Fibroblast of skin of left quadriceps (primary cell): ENCODE measurements at regions not wholly inside any gene's neighbourhood (a gene's known extent, or its start where the extent isn't known, plus 50 kb on each side); places are given as distances from the start of the nearest gene placed in this dataset.
"Not testable (repeated sequence)": the region's sequence is repeated elsewhere in the genome, so short reads cannot be mapped to it uniquely, and the experiment has no call there.

Experiments used
- DNase-seq, 2 experiments: peaks; one replicate each; pipeline ENCODE4 v3.0.0-alpha.2; 2013; ENCODE audit warnings: low read depth in 2 of 2

DNA sequence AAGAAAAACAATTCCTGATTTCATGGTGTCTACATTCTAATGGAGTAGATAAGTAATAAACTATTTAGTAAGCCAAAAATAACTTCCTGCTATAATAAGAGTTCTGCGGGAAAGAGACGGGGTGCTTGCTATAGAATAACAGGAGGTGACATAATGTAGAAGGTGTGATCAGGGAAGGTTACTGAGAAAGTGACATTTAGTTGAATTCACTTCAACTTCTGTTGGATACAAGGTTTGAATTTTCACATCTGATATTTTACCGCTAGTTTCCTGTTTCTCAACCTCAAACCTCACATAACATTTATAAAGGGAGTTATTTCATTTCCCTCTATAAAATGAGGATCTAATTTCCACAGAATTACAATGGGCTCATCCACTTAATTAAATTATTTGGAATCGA lies 102.3 kb upstream of the GBE1 start:
- DNase-seq = no peak

GRCh38 chr3:81861593-81861992 lies 100.1 kb upstream of the GBE1 start:
- DNase-seq = no peak

DNA sequence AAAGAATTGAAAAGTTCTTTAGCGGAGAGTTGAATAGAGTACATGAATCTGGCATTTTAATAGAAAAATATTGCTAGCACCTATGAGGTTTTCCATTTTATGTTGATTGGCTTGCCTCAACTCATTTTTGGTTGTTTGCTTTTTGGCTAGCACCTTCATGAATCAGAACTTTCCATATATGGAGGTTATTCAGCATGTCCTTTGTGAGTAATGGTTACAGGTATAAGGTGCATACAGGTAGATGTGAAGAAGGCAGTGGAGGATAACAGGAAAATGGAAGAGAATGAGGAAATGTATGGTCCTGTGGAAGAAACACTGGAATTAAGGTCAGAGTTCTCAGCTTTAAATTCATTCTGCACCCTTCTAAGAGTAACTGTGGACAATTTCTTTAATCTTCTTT lies 98.1 kb upstream of the GBE1 start:
- DNase-seq = no peak

DNA sequence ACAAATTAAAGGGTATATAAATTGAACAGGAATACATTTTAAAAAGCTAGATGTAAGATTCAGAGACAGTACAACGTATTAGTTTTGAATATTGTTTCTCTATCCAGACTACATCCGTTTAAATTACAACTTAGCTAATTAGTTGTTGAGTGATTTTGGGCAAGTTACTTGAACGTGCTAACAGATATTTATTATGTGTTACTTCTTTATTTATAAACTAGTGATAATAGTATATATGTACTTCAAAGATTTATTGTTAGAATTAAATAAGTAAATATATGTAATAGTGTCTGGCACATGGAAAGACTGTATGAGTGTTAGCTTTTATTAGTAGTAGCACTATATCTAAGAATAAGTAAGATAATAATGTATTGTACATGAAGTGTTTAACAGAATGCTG lies 92.0 kb upstream of the GBE1 start:
- DNase-seq = no peak

DNA sequence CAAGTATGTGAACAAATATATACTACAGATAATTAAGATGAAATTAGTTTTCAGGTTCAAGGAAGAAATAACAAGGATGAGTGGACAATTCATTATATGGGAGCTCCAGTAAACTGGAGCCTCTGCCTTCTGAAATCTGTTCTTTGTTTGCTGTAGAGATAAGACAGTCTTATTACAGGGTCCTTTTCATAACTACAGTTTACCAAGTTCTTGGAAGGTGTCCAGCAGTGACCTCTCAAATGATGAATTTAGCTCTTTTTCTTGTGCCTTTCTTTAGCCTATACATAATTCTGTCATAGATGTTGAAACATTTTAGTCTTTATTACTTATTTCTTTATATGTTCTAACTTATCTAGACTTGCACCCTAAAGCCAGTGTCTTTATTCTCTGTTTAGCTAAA lies 89.7 kb upstream of the GBE1 start:
- DNase-seq = no peak

GRCh38 chr3:81846988-81847387 lies 85.5 kb upstream of the GBE1 start:
- no peak for DNase-seq

DNA sequence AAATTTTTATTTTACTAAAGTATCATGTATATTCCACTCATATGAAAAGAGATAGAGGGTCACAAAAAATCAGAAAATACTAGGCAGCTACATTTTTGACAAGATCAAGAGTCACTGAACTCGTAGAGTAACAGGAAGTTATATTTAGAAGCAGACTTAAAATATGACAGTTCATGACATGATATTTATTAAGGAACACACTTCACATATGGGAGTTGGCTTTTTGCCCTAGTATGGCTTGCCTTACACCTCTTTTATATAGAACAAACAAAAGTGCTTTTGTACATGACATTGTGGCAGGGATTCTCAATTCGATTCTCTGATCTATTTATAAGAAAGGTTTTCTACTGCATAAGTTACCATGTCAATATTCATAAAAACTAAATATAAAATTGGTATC lies 80.1 kb upstream of the GBE1 start:
- no peak for DNase-seq

DNA sequence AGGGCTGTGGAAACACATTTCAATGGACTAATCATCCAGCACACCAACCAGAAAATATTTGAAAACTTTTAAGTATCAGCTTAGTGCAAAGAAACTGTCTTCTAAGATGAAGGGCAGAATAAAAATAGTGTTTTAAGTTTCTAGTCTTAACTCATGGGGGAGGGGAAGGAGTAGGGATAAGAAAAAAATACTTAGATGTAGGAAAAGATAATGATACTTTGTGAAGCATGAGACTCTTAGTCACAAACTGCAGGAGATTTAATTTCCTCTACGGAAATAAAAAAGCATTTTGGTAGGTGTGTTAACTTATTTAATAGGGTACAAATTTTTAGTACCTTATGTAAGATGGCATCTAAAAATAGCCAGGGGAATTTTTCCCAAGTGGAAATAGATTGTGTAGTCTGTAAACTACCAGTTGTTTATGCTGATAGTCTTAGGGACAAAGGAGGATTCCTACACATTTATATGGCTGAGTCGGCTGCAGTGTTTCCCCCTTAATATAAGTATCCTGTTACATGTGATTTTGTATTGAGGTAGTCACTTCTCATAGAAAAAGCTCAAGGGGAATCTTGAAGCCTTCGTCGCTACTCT lies 78.2 kb upstream of the GBE1 start:
- no peak for DNase-seq

DNA sequence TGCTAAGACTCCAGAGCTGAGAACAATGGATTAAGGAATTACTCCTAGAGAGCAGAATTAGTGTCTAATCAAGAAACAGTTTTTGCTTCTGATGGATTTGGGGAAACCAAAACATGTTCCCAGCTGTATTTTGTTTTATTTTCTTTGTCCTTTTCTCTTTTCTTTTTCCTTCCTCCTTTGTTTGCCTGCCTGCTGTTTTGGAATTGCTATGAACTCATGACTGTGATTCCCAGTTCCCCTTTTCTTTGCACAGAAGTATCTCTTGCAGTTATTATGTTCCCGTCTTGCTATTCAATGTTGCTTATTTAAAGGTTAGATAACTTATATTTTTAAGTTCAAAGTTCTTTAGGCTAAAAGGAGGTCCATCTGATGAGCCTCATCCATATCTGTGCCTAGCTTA lies 77.0 kb upstream of the GBE1 start:
- no peak for DNase-seq

DNA sequence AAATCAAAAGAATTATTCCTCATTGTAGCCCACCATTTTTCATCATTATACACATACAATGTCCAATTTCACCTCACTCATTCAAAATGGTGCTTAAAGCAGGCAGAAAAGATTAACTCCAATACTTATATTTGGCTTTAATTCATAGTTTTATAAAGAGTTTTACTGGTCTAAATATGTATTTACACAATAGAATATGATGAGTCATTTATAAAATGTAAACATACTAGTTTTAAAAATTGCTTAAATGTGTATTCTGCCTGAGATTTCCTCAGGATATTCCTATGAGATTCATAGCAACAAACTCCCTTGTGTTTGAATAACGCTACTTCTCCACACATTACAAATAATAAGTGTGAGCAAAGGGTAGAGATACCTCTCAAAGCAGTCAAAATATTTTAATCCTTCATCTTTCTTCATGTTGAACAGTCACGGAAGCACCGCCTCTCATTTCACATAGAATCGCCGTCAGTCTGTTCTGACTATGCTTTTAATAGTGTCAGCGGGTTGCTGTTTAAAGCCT lies 75.7 kb upstream of the GBE1 start:
- DNase-seq = no peak

DNA sequence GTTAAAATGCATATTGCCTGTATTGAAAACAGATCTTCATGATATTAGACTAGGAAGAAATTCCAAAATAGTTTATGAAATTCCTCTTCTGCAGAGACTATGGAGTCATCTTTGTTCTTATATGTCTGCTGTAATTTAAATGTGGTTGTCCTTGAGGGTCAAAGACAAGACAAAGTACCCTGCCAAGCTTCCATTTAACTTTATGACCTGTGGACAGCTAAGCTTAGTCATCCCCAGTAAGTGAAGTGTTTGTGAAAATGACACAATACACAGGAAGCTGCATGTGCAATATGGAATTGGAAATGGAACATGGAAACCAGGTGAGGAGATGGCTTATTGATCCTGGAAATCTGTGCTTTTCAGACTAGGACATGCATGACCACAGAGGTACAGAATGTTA lies 68.5 kb upstream of the GBE1 start:
- DNase-seq = peak; percentile 27 to 35

- not testable (repeated sequence) for DNase-seq
Observed at GRCh38 chr3:81829272-81829671, 67.8 kb upstream of the GBE1 start.

DNA sequence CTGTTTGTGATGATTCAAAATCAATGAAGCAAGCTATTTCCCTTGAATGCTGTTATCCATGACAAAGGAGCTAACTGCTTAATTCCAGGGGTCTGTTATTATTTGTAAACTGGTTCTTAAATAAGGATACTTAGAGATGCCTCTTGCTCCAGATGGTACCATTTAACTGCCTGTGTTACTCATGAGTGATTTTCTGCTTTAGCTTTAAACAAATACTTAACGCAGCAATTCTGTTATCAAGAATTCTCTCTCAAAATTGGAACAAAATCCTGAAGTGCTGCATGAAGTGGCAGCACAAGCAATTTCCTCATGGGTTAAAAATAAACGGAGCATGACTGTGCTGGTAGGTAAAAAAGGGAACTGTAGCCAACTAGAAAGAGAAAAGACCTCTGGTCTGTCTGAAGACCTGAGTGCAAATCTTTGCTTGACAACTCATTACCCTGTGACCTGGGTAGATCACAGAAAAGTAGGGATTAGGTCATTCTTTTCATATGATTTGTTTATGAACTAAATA lies 62.5 kb upstream of the GBE1 start:
- DNase-seq = peak; percentile 3 to 8

DNA sequence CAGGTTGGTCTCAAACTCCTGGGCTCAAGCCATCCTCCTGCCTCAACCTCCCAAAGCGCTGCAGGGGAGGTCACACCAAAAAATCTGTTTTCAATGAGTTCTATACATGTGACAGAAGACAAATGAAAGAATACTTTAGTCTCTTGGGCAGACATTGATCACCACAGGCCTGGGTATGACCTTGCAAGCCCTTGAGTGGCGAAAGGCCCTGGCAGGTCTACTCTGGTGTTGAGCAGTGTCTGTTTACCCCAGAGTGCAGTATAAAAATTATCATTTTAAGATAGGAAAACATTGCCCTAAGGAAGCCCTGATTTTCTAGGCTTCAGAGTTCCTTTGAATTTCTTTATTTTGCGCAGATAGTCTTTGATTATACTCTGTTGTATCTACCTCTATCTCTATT lies 61.6 kb upstream of the GBE1 start:
- no peak for DNase-seq

GRCh38 chr3:81816473-81817250 lies 55.2 kb upstream of the GBE1 start:
- peak; percentile 32 to 34 for DNase-seq

- DNase-seq = not testable (repeated sequence)
Observed at GRCh38 chr3:81812098-81812497, 50.7 kb upstream of the GBE1 start.
